Cerebellar cortex (tissue), 1 donor: ENCODE measurements at regions not wholly inside any gene's neighbourhood (a gene's known extent, or its start where the extent isn't known, plus 50 kb on each side); places are given as distances from the start of the nearest gene placed in this dataset.

Experiments
- DNase-seq: peaks from one replicate; pipeline ENCODE4 v3.0.0-alpha.2; 2015; ENCODE audit warnings: low spot score

GRCh38 chr10:111890046-111890445 is 293.5 kb downstream of the GPAM start:
- DNase-seq, result no peak

GRCh38 chr10:111916011-111916410 is 267.6 kb downstream of the GPAM start:
- no peak for DNase-seq

GRCh38 chr10:111921821-111922220 is 261.7 kb downstream of the GPAM start:
- no peak for DNase-seq

- no peak for DNase-seq
These were observed 260.5 kb downstream of the GPAM start for GRCh38 chr10:111923032-111923431.

- DNase-seq, result peak; percentile 77
These were observed 257.3 kb downstream of the GPAM start for GRCh38 chr10:111926286-111926685.

- no peak for DNase-seq
These were observed 249.6 kb downstream of the GPAM start for GRCh38 chr10:111933937-111934336.

GRCh38 chr10:111934931-111935330 is 248.6 kb downstream of the GPAM start:
- DNase-seq, result peak; percentile 98

- DNase-seq, result no peak
These were observed 247.4 kb downstream of the GPAM start for GRCh38 chr10:111936143-111936542.

- DNase-seq, result no peak
These were observed 239.2 kb downstream of the GPAM start for GRCh38 chr10:111944331-111944730.

GRCh38 chr10:111953949-111954348 is 229.6 kb downstream of the GPAM start:
- no peak for DNase-seq

- DNase-seq, result no peak
These were observed 229.2 kb downstream of the GPAM start for GRCh38 chr10:111954386-111954785.

GRCh38 chr10:111956841-111957240 is 226.7 kb downstream of the GPAM start:
- no peak for DNase-seq

GRCh38 chr10:111962951-111963350 is 220.6 kb downstream of the GPAM start:
- no peak for DNase-seq

GRCh38 chr10:111967116-111967515 is 216.4 kb downstream of the GPAM start:
- no peak for DNase-seq

GRCh38 chr10:111967547-111967946 is 216.0 kb downstream of the GPAM start:
- DNase-seq, result no peak

- DNase-seq, result no peak
These were observed 214.9 kb downstream of the GPAM start for GRCh38 chr10:111968647-111969046.

- DNase-seq, result no peak
These were observed 213.5 kb downstream of the GPAM start for GRCh38 chr10:111970111-111970510.

GRCh38 chr10:111972109-111972508 is 211.5 kb downstream of the GPAM start:
- no peak for DNase-seq

GRCh38 chr10:111973306-111973705 is 210.3 kb downstream of the GPAM start:
- DNase-seq, result no peak

GRCh38 chr10:111973826-111974225 is 209.7 kb downstream of the GPAM start:
- DNase-seq, result no peak

- no peak for DNase-seq
These were observed 209.2 kb downstream of the GPAM start for GRCh38 chr10:111974325-111974724.

- no peak for DNase-seq
These were observed 207.0 kb downstream of the GPAM start for GRCh38 chr10:111976557-111976956.

- peak; percentile 29 for DNase-seq
These were observed 199.5 kb downstream of the GPAM start for GRCh38 chr10:111984057-111984456.

- no peak for DNase-seq
These were observed 197.5 kb downstream of the GPAM start for GRCh38 chr10:111986079-111986478.

- DNase-seq, result no peak
These were observed 194.9 kb downstream of the GPAM start for GRCh38 chr10:111988646-111989045.
